ENCODE measurements at regions not wholly inside any gene's neighbourhood (a gene's known extent, or its start where the extent isn't known, plus 50 kb on each side); places are given as distances from the start of the nearest gene placed in this dataset.

GRCh38 chr2:118321432-118322105 is 233.3 kb downstream of the INSIG2 start:
- DNase-seq (ENCODE audit: low read depth in 2 of 2), result no peak

- DNase-seq (ENCODE audit: low read depth in 2 of 2), result no peak
Observed at GRCh38 chr2:118320658-118321057, 232.4 kb downstream of the INSIG2 start.

GRCh38 chr2:118320196-118320595 is 231.9 kb downstream of the INSIG2 start:
- no peak for DNase-seq (ENCODE audit: low read depth in 2 of 2)

GRCh38 chr2:118319271-118319684 is 231.0 kb downstream of the INSIG2 start:
- DNase-seq (ENCODE audit: low read depth in 2 of 2), result no peak

- DNase-seq (ENCODE audit: low read depth in 2 of 2), result no peak
Observed at GRCh38 chr2:118315606-118316005, 227.3 kb downstream of the INSIG2 start.

- DNase-seq (ENCODE audit: low read depth in 2 of 2), result no peak
Observed at GRCh38 chr2:118312969-118313756, 224.9 kb downstream of the INSIG2 start.

GRCh38 chr2:118310681-118311429 is 222.6 kb downstream of the INSIG2 start:
- no peak for DNase-seq (ENCODE audit: low read depth in 2 of 2)

GRCh38 chr2:118309946-118310680 is 221.8 kb downstream of the INSIG2 start:
- DNase-seq (ENCODE audit: low read depth in 2 of 2), result peak in 1 of 2 donors; percentile 23

- no peak for DNase-seq (ENCODE audit: low read depth in 2 of 2)
Observed at GRCh38 chr2:118309257-118309945, 221.1 kb downstream of the INSIG2 start.

GRCh38 chr2:118307864-118308263 is 219.6 kb downstream of the INSIG2 start:
- DNase-seq (ENCODE audit: low read depth in 2 of 2), result no peak

- DNase-seq (ENCODE audit: low read depth in 2 of 2), result no peak
Observed at GRCh38 chr2:118301248-118301647, 213.0 kb downstream of the INSIG2 start.

- no peak for DNase-seq (ENCODE audit: low read depth in 2 of 2)
Observed at GRCh38 chr2:118300832-118301231, 212.6 kb downstream of the INSIG2 start.

GRCh38 chr2:118296663-118297062 is 208.4 kb downstream of the INSIG2 start:
- DNase-seq (ENCODE audit: low read depth in 2 of 2), result no peak

- DNase-seq (ENCODE audit: low read depth in 2 of 2), result no peak
Observed at GRCh38 chr2:118295592-118296390, 207.5 kb downstream of the INSIG2 start.

GRCh38 chr2:118294063-118294462 is 205.8 kb downstream of the INSIG2 start:
- DNase-seq (ENCODE audit: low read depth in 2 of 2), result no peak

GRCh38 chr2:118292991-118293390 is 204.7 kb downstream of the INSIG2 start:
- no peak for DNase-seq (ENCODE audit: low read depth in 2 of 2)

- no peak for DNase-seq (ENCODE audit: low read depth in 2 of 2)
Observed at GRCh38 chr2:118291251-118291880, 203.1 kb downstream of the INSIG2 start.

GRCh38 chr2:118290411-118291250 is 202.4 kb downstream of the INSIG2 start:
- no peak for DNase-seq (ENCODE audit: low read depth in 2 of 2)

GRCh38 chr2:118279005-118279404 is 190.7 kb downstream of the INSIG2 start:
- DNase-seq (ENCODE audit: low read depth in 2 of 2), result no peak

Data from stimulated activated CD8-positive, alpha-beta memory T cell treated with anti-CD3 and anti-CD28 coated beads, Interleukin-2, amount 100 ng/mL, for 1 hour (primary cell).